ENCODE measurements at regions not wholly inside any gene's neighbourhood (a gene's known extent, or its start where the extent isn't known, plus 50 kb on each side); places are given as distances from the start of the nearest gene placed in this dataset.

DNA sequence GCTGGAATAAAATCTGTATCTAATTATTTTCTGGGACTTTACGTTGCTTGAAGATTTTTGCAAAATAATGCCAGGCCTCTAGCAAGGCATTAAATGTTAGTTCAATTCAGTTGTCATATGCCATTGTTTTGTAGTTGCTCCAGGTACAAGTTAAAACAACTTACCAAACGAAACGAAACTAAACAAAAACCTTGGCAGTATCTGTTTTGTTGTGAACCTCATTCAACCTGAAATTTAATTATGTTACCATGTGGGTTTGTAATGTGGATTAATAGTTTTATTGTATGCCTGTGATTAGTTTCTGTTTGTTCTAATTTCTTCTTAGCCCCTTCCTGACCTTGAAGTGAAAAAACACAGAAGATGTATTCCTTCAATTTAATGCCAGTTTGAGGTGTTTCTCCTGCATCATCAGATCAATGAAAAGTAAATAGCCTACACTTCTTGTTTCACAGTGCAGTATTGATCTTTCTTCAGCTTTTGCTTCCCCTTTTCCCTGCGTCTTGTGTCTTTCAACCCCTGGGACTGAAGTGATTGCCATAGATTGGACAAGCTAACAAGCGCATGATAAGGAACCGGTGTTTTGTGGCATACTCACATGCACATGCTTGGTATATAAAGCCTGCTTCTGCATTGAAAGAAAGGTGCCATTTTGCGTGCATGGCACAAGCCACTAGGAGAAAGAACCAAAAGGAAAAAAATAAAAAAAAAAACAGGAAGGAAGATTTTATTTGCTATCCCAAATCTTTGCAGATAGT, 699.0 kb upstream of the ARRDC3 start:
- TF ChIP-seq SUPT20H (IDR thresholded peaks at IDR 0.05; ENCODE audit: borderline replicate concordance, control insufficient read depth, low read depth, low read length) (no peak), NFYB (IDR thresholded peaks at IDR 0.05; ENCODE audit: insufficient read depth, low read depth, low read length) (no peak), POU2F2 (IDR thresholded peaks at IDR 0.05; ENCODE audit: borderline replicate concordance, low read depth, low read length) (no peak), CREM (IDR thresholded peaks at IDR 0.05; ENCODE audit: low read depth) (no peak)
- TF ChIP-seq, protein P1, sequence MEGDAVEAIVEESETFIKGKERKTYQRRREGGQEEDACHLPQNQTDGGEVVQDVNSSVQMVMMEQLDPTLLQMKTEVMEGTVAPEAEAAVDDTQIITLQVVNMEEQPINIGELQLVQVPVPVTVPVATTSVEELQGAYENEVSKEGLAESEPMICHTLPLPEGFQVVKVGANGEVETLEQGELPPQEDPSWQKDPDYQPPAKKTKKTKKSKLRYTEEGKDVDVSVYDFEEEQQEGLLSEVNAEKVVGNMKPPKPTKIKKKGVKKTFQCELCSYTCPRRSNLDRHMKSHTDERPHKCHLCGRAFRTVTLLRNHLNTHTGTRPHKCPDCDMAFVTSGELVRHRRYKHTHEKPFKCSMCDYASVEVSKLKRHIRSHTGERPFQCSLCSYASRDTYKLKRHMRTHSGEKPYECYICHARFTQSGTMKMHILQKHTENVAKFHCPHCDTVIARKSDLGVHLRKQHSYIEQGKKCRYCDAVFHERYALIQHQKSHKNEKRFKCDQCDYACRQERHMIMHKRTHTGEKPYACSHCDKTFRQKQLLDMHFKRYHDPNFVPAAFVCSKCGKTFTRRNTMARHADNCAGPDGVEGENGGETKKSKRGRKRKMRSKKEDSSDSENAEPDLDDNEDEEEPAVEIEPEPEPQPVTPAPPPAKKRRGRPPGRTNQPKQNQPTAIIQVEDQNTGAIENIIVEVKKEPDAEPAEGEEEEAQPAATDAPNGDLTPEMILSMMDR (IDR thresholded peaks at IDR 0.05 in 2 of 3, conservative IDR thresholded peaks at IDR 0.05 in 1 of 3; ENCODE audit: control insufficient read depth in 2 of 3, extremely low read depth in 1 of 3, insufficient read depth in 1 of 3, low read depth in 3 of 3, low read length in 3 of 3), result no peak
- TF ChIP-seq, protein P2, sequence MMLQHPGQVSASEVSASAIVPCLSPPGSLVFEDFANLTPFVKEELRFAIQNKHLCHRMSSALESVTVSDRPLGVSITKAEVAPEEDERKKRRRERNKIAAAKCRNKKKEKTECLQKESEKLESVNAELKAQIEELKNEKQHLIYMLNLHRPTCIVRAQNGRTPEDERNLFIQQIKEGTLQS (IDR thresholded peaks at IDR 0.05; ENCODE audit: borderline replicate concordance, extremely low read depth, low read depth, low read length), result no peak
- TF ChIP-seq, protein P3, sequence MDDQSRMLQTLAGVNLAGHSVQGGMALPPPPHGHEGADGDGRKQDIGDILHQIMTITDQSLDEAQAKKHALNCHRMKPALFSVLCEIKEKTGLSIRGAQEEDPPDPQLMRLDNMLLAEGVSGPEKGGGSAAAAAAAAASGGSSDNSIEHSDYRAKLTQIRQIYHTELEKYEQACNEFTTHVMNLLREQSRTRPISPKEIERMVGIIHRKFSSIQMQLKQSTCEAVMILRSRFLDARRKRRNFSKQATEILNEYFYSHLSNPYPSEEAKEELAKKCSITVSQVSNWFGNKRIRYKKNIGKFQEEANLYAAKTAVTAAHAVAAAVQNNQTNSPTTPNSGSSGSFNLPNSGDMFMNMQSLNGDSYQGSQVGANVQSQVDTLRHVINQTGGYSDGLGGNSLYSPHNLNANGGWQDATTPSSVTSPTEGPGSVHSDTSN (IDR thresholded peaks at IDR 0.05; ENCODE audit: insufficient replicate concordance, low read depth, low read length), result no peak
- TF ChIP-seq, protein P4, sequence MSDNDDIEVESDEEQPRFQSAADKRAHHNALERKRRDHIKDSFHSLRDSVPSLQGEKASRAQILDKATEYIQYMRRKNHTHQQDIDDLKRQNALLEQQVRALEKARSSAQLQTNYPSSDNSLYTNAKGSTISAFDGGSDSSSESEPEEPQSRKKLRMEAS (IDR thresholded peaks at IDR 0.05; ENCODE audit: low read depth, low read length), result no peak
- TF ChIP-seq, protein P5, sequence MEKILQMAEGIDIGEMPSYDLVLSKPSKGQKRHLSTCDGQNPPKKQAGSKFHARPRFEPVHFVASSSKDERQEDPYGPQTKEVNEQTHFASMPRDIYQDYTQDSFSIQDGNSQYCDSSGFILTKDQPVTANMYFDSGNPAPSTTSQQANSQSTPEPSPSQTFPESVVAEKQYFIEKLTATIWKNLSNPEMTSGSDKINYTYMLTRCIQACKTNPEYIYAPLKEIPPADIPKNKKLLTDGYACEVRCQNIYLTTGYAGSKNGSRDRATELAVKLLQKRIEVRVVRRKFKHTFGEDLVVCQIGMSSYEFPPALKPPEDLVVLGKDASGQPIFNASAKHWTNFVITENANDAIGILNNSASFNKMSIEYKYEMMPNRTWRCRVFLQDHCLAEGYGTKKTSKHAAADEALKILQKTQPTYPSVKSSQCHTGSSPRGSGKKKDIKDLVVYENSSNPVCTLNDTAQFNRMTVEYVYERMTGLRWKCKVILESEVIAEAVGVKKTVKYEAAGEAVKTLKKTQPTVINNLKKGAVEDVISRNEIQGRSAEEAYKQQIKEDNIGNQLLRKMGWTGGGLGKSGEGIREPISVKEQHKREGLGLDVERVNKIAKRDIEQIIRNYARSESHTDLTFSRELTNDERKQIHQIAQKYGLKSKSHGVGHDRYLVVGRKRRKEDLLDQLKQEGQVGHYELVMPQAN (conservative IDR thresholded peaks at IDR 0.05), result no peak

Data from GM12878 (cell line).